Astrocyte (in vitro differentiated cells and primary cell): ENCODE measurements at regions not wholly inside any gene's neighbourhood (a gene's known extent, or its start where the extent isn't known, plus 50 kb on each side); places are given as distances from the start of the nearest gene placed in this dataset.

Source experiments
- DNase-seq: peaks from one replicate; pipeline ENCODE4 v3.0.0-alpha.2; 2010; ENCODE audit warnings: low read depth
- FAIRE-seq: peaks from 2 replicates; lab custom pipeline; 2011; peaks lifted over from hg19 to GRCh38; lab: Jason Lieb, UNC
- H2AFZ ChIP-seq: 2 replicates; pipeline ENCODE4 v1.6.0; 2012; ENCODE audit warnings: low read depth, low read length, inconsistent platforms
- H3K27ac ChIP-seq: 2 replicates; pipeline ENCODE4 v1.5.1; 2011; ENCODE audit warnings: low read depth, low read length, inconsistent platforms
- H3K27me3 ChIP-seq: 2 replicates; pipeline ENCODE4 v1.6.0; 2011; ENCODE audit warnings: low read length, inconsistent platforms; ENCODE audit not compliant: insufficient read depth
- H3K36me3 ChIP-seq: 2 replicates; pipeline ENCODE4 v1.5.1; 2011; ENCODE audit warnings: low read length, inconsistent platforms; ENCODE audit not compliant: insufficient read depth
- H3K4me1 ChIP-seq: 2 replicates; pipeline ENCODE4 v1.5.1; 2011; ENCODE audit warnings: low read length, inconsistent platforms; ENCODE audit not compliant: insufficient read depth
- H3K4me2 ChIP-seq: 2 replicates; pipeline ENCODE4 v1.6.0; 2012; ENCODE audit warnings: low read length, inconsistent platforms
- H3K4me3 ChIP-seq: 2 replicates; pipeline ENCODE4 v1.5.1; 2011; ENCODE audit warnings: low read depth, mild to moderate bottlenecking, low read length, inconsistent platforms; ENCODE audit not compliant: insufficient read depth
- H3K79me2 ChIP-seq: 2 replicates; pipeline ENCODE4 v1.6.0; 2012; ENCODE audit warnings: mild to moderate bottlenecking, low read length, inconsistent platforms; ENCODE audit not compliant: insufficient read depth
- H3K9ac ChIP-seq: 2 replicates; pipeline ENCODE4 v1.6.0; 2012; ENCODE audit warnings: mild to moderate bottlenecking, low read length, inconsistent platforms
- H3K9me3 ChIP-seq: 2 replicates; pipeline ENCODE4 v1.5.1; 2012; ENCODE audit warnings: low read depth, mild to moderate bottlenecking, low read length, inconsistent platforms; ENCODE audit not compliant: insufficient read depth
- H4K20me1 ChIP-seq: 2 replicates; pipeline ENCODE4 v1.6.0; 2012; ENCODE audit warnings: low read length, inconsistent platforms; ENCODE audit not compliant: insufficient read depth
- H3K27ac Mint-ChIP-seq: one replicate; pipeline ENCODE4 v1.8.0; 2021; ENCODE audit warnings: mild to moderate bottlenecking, mixed read lengths; ENCODE audit not compliant: unreplicated experiment
- H3K27me3 Mint-ChIP-seq: one replicate; pipeline ENCODE4 v1.8.0; 2021; ENCODE audit warnings: low read depth, mixed read lengths; ENCODE audit not compliant: unreplicated experiment
- H3K36me3 Mint-ChIP-seq: one replicate; pipeline ENCODE4 v1.8.0; 2021; ENCODE audit warnings: low read depth, mixed read lengths; ENCODE audit not compliant: unreplicated experiment
- H3K4me1 Mint-ChIP-seq: one replicate; pipeline ENCODE4 v1.8.0; 2021; ENCODE audit warnings: low read depth, mixed read lengths; ENCODE audit not compliant: unreplicated experiment
- H3K4me3 Mint-ChIP-seq: one replicate; pipeline ENCODE4 v1.8.0; 2021; ENCODE audit warnings: mild to moderate bottlenecking, moderate library complexity, mixed read lengths; ENCODE audit not compliant: unreplicated experiment
- H3K9me3 Mint-ChIP-seq: one replicate; pipeline ENCODE4 v1.8.0; 2021; ENCODE audit warnings: mild to moderate bottlenecking, mixed read lengths; ENCODE audit not compliant: unreplicated experiment
- EZH2 ChIP-seq: IDR thresholded peaks from 2 replicates; pipeline ENCODE4 v1.6.1; 2012; ENCODE audit warnings: mild to moderate bottlenecking, low read length, inconsistent platforms; ENCODE audit not compliant: insufficient read depth
- TF ChIP-seq, protein P1 (sequence below): IDR thresholded peaks from 2 replicates; pipeline ENCODE4 v1.5.1; 2011; ENCODE audit warnings: low read depth, mild to moderate bottlenecking, inconsistent platforms, low read length, moderate library complexity; ENCODE audit not compliant: insufficient read depth

GRCh38 chr10:117476716-117477115 lies 65.8 kb upstream of the EMX2 start:
- H3K27ac Mint-ChIP-seq = peak overlapping the region; percentile 84
- no peak overlapping the region for H2AFZ ChIP-seq

GRCh38 chr10:117476281-117476680 lies 66.3 kb upstream of the EMX2 start:
- DNase-seq (no peak), FAIRE-seq (no peak)
- Histone ChIP-seq H3K4me2 (no peak overlapping the region), H3K9me3 (peaks cover 3% of the 10 kb centered on the region), H3K79me2 (no peaks in the 10 kb centered on the region), H3K9ac (no peak overlapping the region), H2AFZ (no peak overlapping the region), H3K27me3 (no peaks in the 10 kb centered on the region), H3K4me1 (no peaks in the 10 kb centered on the region), H3K27ac (no peak overlapping the region), H4K20me1 (no peaks in the 10 kb centered on the region), H3K4me3 (no peak overlapping the region), H3K36me3 (no peaks in the 10 kb centered on the region)
- TF ChIP-seq, protein P1, sequence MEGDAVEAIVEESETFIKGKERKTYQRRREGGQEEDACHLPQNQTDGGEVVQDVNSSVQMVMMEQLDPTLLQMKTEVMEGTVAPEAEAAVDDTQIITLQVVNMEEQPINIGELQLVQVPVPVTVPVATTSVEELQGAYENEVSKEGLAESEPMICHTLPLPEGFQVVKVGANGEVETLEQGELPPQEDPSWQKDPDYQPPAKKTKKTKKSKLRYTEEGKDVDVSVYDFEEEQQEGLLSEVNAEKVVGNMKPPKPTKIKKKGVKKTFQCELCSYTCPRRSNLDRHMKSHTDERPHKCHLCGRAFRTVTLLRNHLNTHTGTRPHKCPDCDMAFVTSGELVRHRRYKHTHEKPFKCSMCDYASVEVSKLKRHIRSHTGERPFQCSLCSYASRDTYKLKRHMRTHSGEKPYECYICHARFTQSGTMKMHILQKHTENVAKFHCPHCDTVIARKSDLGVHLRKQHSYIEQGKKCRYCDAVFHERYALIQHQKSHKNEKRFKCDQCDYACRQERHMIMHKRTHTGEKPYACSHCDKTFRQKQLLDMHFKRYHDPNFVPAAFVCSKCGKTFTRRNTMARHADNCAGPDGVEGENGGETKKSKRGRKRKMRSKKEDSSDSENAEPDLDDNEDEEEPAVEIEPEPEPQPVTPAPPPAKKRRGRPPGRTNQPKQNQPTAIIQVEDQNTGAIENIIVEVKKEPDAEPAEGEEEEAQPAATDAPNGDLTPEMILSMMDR = no peak
- no peak for TF ChIP-seq EZH2
- Mint-ChIP-seq H3K9me3 (peaks cover 11% of the 10 kb centered on the region), H3K27ac (no peak overlapping the region), H3K4me3 (no peak overlapping the region), H3K36me3 (no peaks in the 10 kb centered on the region), H3K4me1 (peaks cover 11% of the 10 kb centered on the region), H3K27me3 (peaks cover 23% of the 10 kb centered on the region)

More at GRCh38 chr10:117476716-117477115, 65.8 kb upstream of the EMX2 start:
- Histone ChIP-seq H3K4me3 (no peak overlapping the region), H4K20me1 (no peaks in the 10 kb centered on the region), H3K9me3 (peaks cover 3% of the 10 kb centered on the region), H3K27ac (no peak overlapping the region), H3K27me3 (no peaks in the 10 kb centered on the region), H3K9ac (no peak overlapping the region), H3K4me2 (no peak overlapping the region), H3K36me3 (no peaks in the 10 kb centered on the region), H3K79me2 (no peaks in the 10 kb centered on the region), H3K4me1 (no peaks in the 10 kb centered on the region)
- Mint-ChIP-seq H3K4me3 (no peak overlapping the region), H3K4me1 (peaks cover 11% of the 10 kb centered on the region), H3K36me3 (no peaks in the 10 kb centered on the region), H3K9me3 (peaks cover 10% of the 10 kb centered on the region), H3K27me3 (peaks cover 22% of the 10 kb centered on the region)
- TF ChIP-seq, protein P1 = no peak
- no peak for TF ChIP-seq EZH2
- DNase-seq (no peak), FAIRE-seq (no peak)

DNA sequence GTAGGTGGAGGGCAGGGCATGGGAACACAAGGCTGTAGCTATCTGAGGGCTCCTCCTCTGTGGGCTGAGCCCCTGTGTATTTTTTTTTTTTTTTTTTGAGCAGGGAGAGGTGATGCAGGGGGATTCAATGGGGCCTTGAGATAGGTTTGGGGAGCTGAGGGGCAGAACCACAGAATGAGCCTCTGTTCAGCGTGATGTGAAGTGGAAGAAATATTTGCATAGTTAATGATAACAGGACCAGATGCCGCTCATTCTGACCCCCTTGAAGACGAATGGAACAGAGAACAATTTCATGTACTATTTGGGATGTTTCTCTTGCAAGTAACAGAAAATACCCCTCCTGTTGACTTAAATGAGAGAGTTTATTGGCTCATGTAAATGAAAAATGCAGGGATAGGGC lies 69.7 kb upstream of the EMX2 start:
- H3K36me3 Mint-ChIP-seq = no peaks in the 10 kb centered on the region
- Histone ChIP-seq H3K27me3 (no peaks in the 10 kb centered on the region), H3K4me3 (no peak overlapping the region), H2AFZ (no peak overlapping the region), H3K79me2 (no peaks in the 10 kb centered on the region), H3K9me3 (peaks cover under 1% of the 10 kb centered on the region), H3K27ac (no peak overlapping the region), H3K9ac (no peak overlapping the region), H4K20me1 (no peaks in the 10 kb centered on the region), H3K36me3 (no peaks in the 10 kb centered on the region), H3K4me2 (no peak overlapping the region), H3K4me1 (no peaks in the 10 kb centered on the region)
- H3K4me3 Mint-ChIP-seq = no peak overlapping the region
- TF ChIP-seq, protein P1 = no peak
- no peak for TF ChIP-seq EZH2
- H3K4me1 Mint-ChIP-seq = peaks cover 6% of the 10 kb centered on the region
- peaks cover 27% of the 10 kb centered on the region for H3K27me3 Mint-ChIP-seq
- FAIRE-seq = no peak
- no peak for DNase-seq
- H3K9me3 Mint-ChIP-seq = peaks cover 10% of the 10 kb centered on the region
- no peak overlapping the region for H3K27ac Mint-ChIP-seq
